GM12878 (cell line): ENCODE measurements at regions not wholly inside any gene's neighbourhood (a gene's known extent, or its start where the extent isn't known, plus 50 kb on each side); places are given as distances from the start of the nearest gene placed in this dataset.
A peak's percentile ranks its signal among the peaks of the same experiment; 100 is the strongest.

ENCODE experiments used
- ATAC-seq: fragments of 200-7000 bp; cut with Tn5 transposase; 3 replicates; pipeline ENCODE4 v1.9.1; 2020; ENCODE audit warnings: mild to moderate bottlenecking, moderate library complexity
- BruUV-seq: library from RNA; stranded (reverse); fragments of 400-500 nt; replicated peaks from 2 replicates; lab custom pipeline; 2021; lab: Mats Ljungman, UMichigan
- CTCF ChIA-PET: fragments of 300-600 bp; sonication (Branson Sonifier 250); formaldehyde crosslinking; extraction: SDS; loops from one replicate; lab custom pipeline; 2021; ENCODE audit warnings: inconsistent platforms; lab: Yijun Ruan, JAX
- POLR2A ChIA-PET: fragments of 350-600 bp; formaldehyde crosslinking; extraction: SDS; loops from one replicate; lab custom pipeline; 2021; ENCODE audit warnings: inconsistent platforms; lab: Charles Lee
- RAD21 ChIA-PET: fragments of 300-600 bp; sonication (Branson Sonifier 250); formaldehyde crosslinking; loops from one replicate; lab custom pipeline; 2023; ENCODE audit warnings: antibody characterized with exemption; ENCODE audit not compliant: unreplicated experiment; lab: Charles Lee
- SMC1A ChIA-PET: fragments of 300-600 bp; sonication (Branson Sonifier 250); formaldehyde crosslinking; loops from one replicate; lab custom pipeline; 2023; ENCODE audit not compliant: unreplicated experiment, uncharacterized antibody; lab: Charles Lee
- DNase-seq: peaks from one replicate; pipeline ENCODE4 v3.0.0-alpha.2; 2011; ENCODE audit warnings: low read depth, low spot score
- FAIRE-seq: peaks from 3 replicates; lab custom pipeline; 2011; peaks lifted over from hg19 to GRCh38; lab: Jason Lieb, UNC
- H2AFZ ChIP-seq: 2 replicates; pipeline ENCODE4 v1.6.0; 2011; ENCODE audit warnings: low read depth, low read length, control low read depth; ENCODE audit not compliant: control insufficient read depth
- H3K27ac ChIP-seq: 2 replicates; pipeline ENCODE4 v1.5.1; 2011; ENCODE audit warnings: control low read depth; ENCODE audit not compliant: control insufficient read depth, insufficient read depth
- H3K27me3 ChIP-seq, 2 experiments: replicated peaks in 1 of 2; 2 replicates each; pipeline versions ENCODE4 v1.6.0 to v1.6.1; 2011; ENCODE audit warnings: low read length in 1 of 2; ENCODE audit not compliant: control insufficient read depth in 2 of 2, insufficient read depth in 2 of 2
- H3K36me3 ChIP-seq, 2 experiments: 2 replicates each; pipeline ENCODE4 v1.5.1; 2011; ENCODE audit warnings: low read length in 1 of 2; ENCODE audit not compliant: control insufficient read depth in 2 of 2, insufficient read depth in 2 of 2
- H3K4me1 ChIP-seq: 2 replicates; pipeline ENCODE4 v1.6.1; 2011; ENCODE audit warnings: mild to moderate bottlenecking, low read length, moderate library complexity, mixed read lengths; ENCODE audit not compliant: control insufficient read depth, insufficient read depth
- H3K4me2 ChIP-seq: 2 replicates; pipeline ENCODE4 v1.6.0; 2011; ENCODE audit warnings: control low read depth; ENCODE audit not compliant: control insufficient read depth, insufficient read depth
- H3K4me3 ChIP-seq: fragments of 200-600 bp; sonication (generic); 2 replicates; pipeline ENCODE4 v1.5.1; 2016
- H3K79me2 ChIP-seq: 2 replicates; pipeline ENCODE4 v1.6.0; 2011; ENCODE audit warnings: low read length; ENCODE audit not compliant: control insufficient read depth, insufficient read depth
- H3K9ac ChIP-seq: 2 replicates; pipeline ENCODE4 v1.8.0; 2011; ENCODE audit warnings: low read length, control low read depth, mixed read lengths; ENCODE audit not compliant: control insufficient read depth, insufficient read depth
- H3K9me3 ChIP-seq: replicated peaks from 3 replicates; pipeline ENCODE4 v1.5.1; 2011; ENCODE audit warnings: mild to moderate bottlenecking, low read length; ENCODE audit not compliant: control insufficient read depth, insufficient read depth
- H4K20me1 ChIP-seq: 2 replicates; pipeline ENCODE4 v1.6.0; 2011; ENCODE audit not compliant: control insufficient read depth, insufficient read depth
- ATF7 ChIP-seq: fragments of 450-650 bp; IDR thresholded peaks from 2 replicates; pipeline ENCODE4 v1.6.1; 2016; ENCODE audit warnings: low read depth, mild to moderate bottlenecking
- DPF2 ChIP-seq: fragments of 450-650 bp; IDR thresholded peaks from 2 replicates; pipeline ENCODE4 v1.6.1; 2017; ENCODE audit warnings: mild to moderate bottlenecking
- JUNB ChIP-seq: IDR thresholded peaks from 2 replicates; pipeline ENCODE4 v1.6.1; 2016; ENCODE audit warnings: antibody characterized with exemption, mild to moderate bottlenecking
- MEF2A ChIP-seq: IDR thresholded peaks from 2 replicates; pipeline ENCODE4 v1.6.1; 2011; ENCODE audit warnings: low read depth, mild to moderate bottlenecking, low read length, moderate library complexity; ENCODE audit not compliant: insufficient read depth
- MYC ChIP-seq: IDR thresholded peaks from 2 replicates; pipeline ENCODE4 v1.6.1; 2011; ENCODE audit warnings: mild to moderate bottlenecking, low read length, moderate library complexity, inconsistent platforms; ENCODE audit not compliant: insufficient read depth, insufficient replicate concordance, insufficient read length, severe bottlenecking
- NFYB ChIP-seq: IDR thresholded peaks from 2 replicates; pipeline ENCODE4 v1.6.1; 2011; ENCODE audit warnings: low read depth, mild to moderate bottlenecking, low read length, improper control_type of control experiment, moderate library complexity; ENCODE audit not compliant: insufficient read depth
- PAX8 ChIP-seq: fragments of 450-650 bp; IDR thresholded peaks from 2 replicates; pipeline ENCODE4 v1.6.1; 2017; ENCODE audit warnings: mild to moderate bottlenecking, moderate library complexity
- RAD21 ChIP-seq: IDR thresholded peaks from 2 replicates; pipeline ENCODE4 v1.6.1; 2011; ENCODE audit warnings: mild to moderate bottlenecking, low read depth, low read length, moderate library complexity; ENCODE audit not compliant: insufficient read depth
- SIX5 ChIP-seq: IDR thresholded peaks from 2 replicates; pipeline ENCODE4 v1.6.1; 2011; ENCODE audit warnings: mild to moderate bottlenecking, low read depth, low read length, moderate library complexity; ENCODE audit not compliant: severe bottlenecking
- SPI1 ChIP-seq: IDR thresholded peaks from 2 replicates; pipeline ENCODE4 v1.6.1; 2011; ENCODE audit warnings: low read depth, mild to moderate bottlenecking, low read length, moderate library complexity, borderline replicate concordance; ENCODE audit not compliant: insufficient read depth
- SUPT20H ChIP-seq: IDR thresholded peaks from 2 replicates; pipeline ENCODE4 v1.6.1; 2011; ENCODE audit warnings: low read depth, mild to moderate bottlenecking, low read length, moderate library complexity, borderline replicate concordance; ENCODE audit not compliant: control insufficient read depth
- TCF3 ChIP-seq: IDR thresholded peaks from 2 replicates; pipeline ENCODE4 v1.6.1; 2012; ENCODE audit warnings: low read depth, mild to moderate bottlenecking, low read length, borderline replicate concordance; ENCODE audit not compliant: insufficient read depth
- ZNF24 ChIP-seq: fragments of 450-650 bp; IDR thresholded peaks from 2 replicates; pipeline ENCODE4 v1.6.1; 2017; ENCODE audit warnings: antibody characterized with exemption, mild to moderate bottlenecking
- ZNF622 ChIP-seq: fragments of 450-650 bp; IDR thresholded peaks from 2 replicates; pipeline ENCODE4 v1.6.1; 2017; ENCODE audit warnings: mild to moderate bottlenecking, inconsistent platforms
- WGBS: methylation state at CpG from one replicate; pipeline ENCODE4 v1.1.6; 2016; ENCODE audit warnings: low lambda C conversion rate; ENCODE audit not compliant: insufficient replicate concordance, insufficient coverage; ENCODE audit errors: missing lambda C conversion rate; 5-methylcytosine and 5-hydroxymethylcytosine counted together
- in situ Hi-C: fragments of 300-500 bp; cut with MboI; formaldehyde crosslinking; loops from 9 replicates; pipeline ENCODE4 v1.14.3; 2018; ENCODE audit warnings: mixed read lengths
- intact Hi-C: fragments of 100-400 bp; cut with micrococcal nuclease; formaldehyde crosslinking; loops from one replicate; pipeline ENCODE4 v1.14.2; 2022; ENCODE audit not compliant: unreplicated experiment
- TF ChIP-seq, protein P1 (sequence below): fragments of 450-650 bp; IDR thresholded peaks from 2 replicates; pipeline ENCODE4 v1.6.1; 2017; ENCODE audit warnings: mild to moderate bottlenecking, moderate library complexity

DNA sequence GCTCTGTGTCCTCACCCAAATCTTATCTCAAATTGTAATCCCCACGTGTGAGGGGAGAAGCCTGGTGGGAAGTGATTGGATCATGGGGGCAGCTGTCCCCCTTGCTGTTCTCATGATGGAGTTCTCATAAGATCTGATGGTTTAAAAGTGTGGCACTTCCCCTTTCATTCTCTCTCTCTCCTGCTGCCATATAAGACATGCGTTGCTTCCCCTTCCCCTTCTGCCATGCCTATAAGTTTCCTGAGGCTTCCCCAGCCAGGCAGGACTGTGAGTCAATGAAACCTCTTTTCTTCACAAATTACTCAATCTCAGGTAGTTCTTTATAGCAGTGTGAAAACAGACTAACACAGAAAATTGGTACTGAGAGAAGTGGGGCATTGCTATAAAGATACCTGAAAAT, 107.7 kb downstream of the DMAC1 start:
- TF ChIP-seq ATF7, result no peak
- 0 out of 2 replicates have a peak, but pooled peaks have one; percentile 22 for TF ChIP-seq SPI1
- TF ChIP-seq, all 136 proteins: peak for 1
- Histone ChIP-seq H3K36me3 (no peaks in the 10 kb centered on the region), H3K4me3 (no peak overlapping the region), H3K9ac (no peak overlapping the region), H4K20me1 (no peaks in the 10 kb centered on the region), H3K4me1 (no peaks in the 10 kb centered on the region), H3K27me3 (no peaks in the 10 kb centered on the region; a peak in 1 of 4 replicates), H3K79me2 (no peaks in the 10 kb centered on the region), H3K4me2 (no peak overlapping the region), H3K9me3 (no peaks in the 10 kb centered on the region), H3K27ac (no peak overlapping the region), H2AFZ (no peak overlapping the region)
- DNase-seq, result no peak
- in situ Hi-C loops (no loop called here), intact Hi-C loops (no loop called here)
- FAIRE-seq, result no peak
- ChIA-PET CTCF (no interaction called here), RAD21 (no interaction called here), POLR2A (no interaction called here), SMC1A (no interaction called here)
- BruUV-seq, result no TSS peak
- ATAC-seq, result no peak
- 3% methylated on average over 2 of the region's 2 CpGs for WGBS

DNA sequence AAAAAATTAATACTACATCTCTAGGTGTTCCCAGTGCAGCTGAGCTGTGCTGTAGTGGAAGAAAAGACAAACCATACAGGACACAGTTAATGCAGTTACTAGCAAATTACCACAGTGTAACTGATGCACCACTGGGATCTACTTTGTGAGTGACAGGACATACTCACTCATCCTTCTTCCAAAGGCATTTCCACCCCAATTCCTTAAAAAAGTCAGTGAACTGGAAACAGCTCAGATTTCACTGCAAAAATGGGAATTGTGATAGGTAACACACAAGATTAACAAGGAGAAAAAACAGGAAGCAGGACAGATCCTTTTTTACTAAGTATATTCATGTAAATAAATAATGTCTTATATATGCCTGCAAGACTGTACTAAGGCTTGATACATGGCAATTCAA, 109.6 kb downstream of the DMAC1 start:
- ATAC-seq (no peak), DNase-seq (no peak), FAIRE-seq (no peak)
- intact Hi-C loops (no loop called here), in situ Hi-C loops (no loop called here)
- no TSS peak for BruUV-seq
- Histone ChIP-seq H3K27me3 (no peaks in the 10 kb centered on the region), H3K9ac (no peak overlapping the region), H3K4me3 (no peak overlapping the region), H3K4me2 (no peak overlapping the region), H3K36me3 (no peaks in the 10 kb centered on the region), H3K9me3 (no peaks in the 10 kb centered on the region), H2AFZ (no peak overlapping the region), H3K4me1 (no peaks in the 10 kb centered on the region), H4K20me1 (no peaks in the 10 kb centered on the region), H3K27ac (no peak overlapping the region), H3K79me2 (no peaks in the 10 kb centered on the region)
- ChIA-PET CTCF (no interaction called here), SMC1A (no interaction called here), POLR2A (no interaction called here), RAD21 (no interaction called here)
- TF ChIP-seq JUNB (no peak), NFYB (no peak), DPF2 (no peak), MEF2A (no peak), PAX8 (no peak), SUPT20H (no peak), ZNF622 (no peak), RAD21 (no peak), TCF3 (no peak), ZNF24 (no peak), MYC (no peak), SIX5 (no peak)
- TF ChIP-seq, protein P1, sequence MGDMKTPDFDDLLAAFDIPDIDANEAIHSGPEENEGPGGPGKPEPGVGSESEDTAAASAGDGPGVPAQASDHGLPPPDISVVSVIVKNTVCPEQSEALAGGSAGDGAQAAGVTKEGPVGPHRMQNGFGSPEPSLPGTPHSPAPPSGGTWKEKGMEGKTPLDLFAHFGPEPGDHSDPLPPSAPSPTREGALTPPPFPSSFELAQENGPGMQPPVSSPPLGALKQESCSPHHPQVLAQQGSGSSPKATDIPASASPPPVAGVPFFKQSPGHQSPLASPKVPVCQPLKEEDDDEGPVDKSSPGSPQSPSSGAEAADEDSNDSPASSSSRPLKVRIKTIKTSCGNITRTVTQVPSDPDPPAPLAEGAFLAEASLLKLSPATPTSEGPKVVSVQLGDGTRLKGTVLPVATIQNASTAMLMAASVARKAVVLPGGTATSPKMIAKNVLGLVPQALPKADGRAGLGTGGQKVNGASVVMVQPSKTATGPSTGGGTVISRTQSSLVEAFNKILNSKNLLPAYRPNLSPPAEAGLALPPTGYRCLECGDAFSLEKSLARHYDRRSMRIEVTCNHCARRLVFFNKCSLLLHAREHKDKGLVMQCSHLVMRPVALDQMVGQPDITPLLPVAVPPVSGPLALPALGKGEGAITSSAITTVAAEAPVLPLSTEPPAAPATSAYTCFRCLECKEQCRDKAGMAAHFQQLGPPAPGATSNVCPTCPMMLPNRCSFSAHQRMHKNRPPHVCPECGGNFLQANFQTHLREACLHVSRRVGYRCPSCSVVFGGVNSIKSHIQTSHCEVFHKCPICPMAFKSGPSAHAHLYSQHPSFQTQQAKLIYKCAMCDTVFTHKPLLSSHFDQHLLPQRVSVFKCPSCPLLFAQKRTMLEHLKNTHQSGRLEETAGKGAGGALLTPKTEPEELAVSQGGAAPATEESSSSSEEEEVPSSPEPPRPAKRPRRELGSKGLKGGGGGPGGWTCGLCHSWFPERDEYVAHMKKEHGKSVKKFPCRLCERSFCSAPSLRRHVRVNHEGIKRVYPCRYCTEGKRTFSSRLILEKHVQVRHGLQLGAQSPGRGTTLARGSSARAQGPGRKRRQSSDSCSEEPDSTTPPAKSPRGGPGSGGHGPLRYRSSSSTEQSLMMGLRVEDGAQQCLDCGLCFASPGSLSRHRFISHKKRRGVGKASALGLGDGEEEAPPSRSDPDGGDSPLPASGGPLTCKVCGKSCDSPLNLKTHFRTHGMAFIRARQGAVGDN, result no peak
